H1 (cell line): ENCODE measurements at regions not wholly inside any gene's neighbourhood (a gene's known extent, or its start where the extent isn't known, plus 50 kb on each side); places are given as distances from the start of the nearest gene placed in this dataset.

Experiments used
- CTCF ChIA-PET: fragments of 300-600 bp; sonication (Branson Sonifier 250); formaldehyde crosslinking; loops from one replicate; lab custom pipeline; 2021; ENCODE audit not compliant: partially characterized antibody; lab: Charles Lee
- POLR2A ChIA-PET: fragments of 300-600 bp; sonication (Branson Sonifier 250); formaldehyde crosslinking; loops from one replicate; lab custom pipeline; 2021; ENCODE audit warnings: inconsistent platforms; ENCODE audit not compliant: partially characterized antibody; lab: Charles Lee
- DNase-seq, 2 experiments: peaks; one replicate each; pipeline versions ENCODE4 v3.0.0 to v3.0.0-alpha.2; 2010 to 2022; ENCODE audit warnings: low spot score in 2 of 2, low read depth in 1 of 2, mixed read lengths in 1 of 2
- FAIRE-seq: peaks from 2 replicates; lab custom pipeline; 2011; peaks lifted over from hg19 to GRCh38; lab: Jason Lieb, UNC
- H2AFZ ChIP-seq: 2 replicates; pipeline ENCODE4 v1.8.1; 2012; ENCODE audit warnings: low read length, inconsistent platforms
- H2AK5ac ChIP-seq: 2 replicates; pipeline ENCODE4 v1.6.1; 2013; ENCODE audit warnings: low read depth, low read length
- H2BK120ac ChIP-seq: replicated peaks from 2 replicates; pipeline ENCODE3; 2013; ENCODE audit warnings: low read depth, low read length, inconsistent platforms
- H2BK12ac ChIP-seq: 2 replicates; pipeline ENCODE4 v1.6.1; 2013; ENCODE audit warnings: low read depth, low read length
- H2BK15ac ChIP-seq: 2 replicates; pipeline ENCODE4 v1.6.1; 2013; ENCODE audit warnings: low read length
- H2BK20ac ChIP-seq: 2 replicates; pipeline ENCODE4 v1.6.1; 2013; ENCODE audit warnings: low read length
- H2BK5ac ChIP-seq: 2 replicates; pipeline ENCODE4 v1.6.1; 2013; ENCODE audit warnings: low read depth, low read length
- H3K14ac ChIP-seq: 2 replicates; pipeline ENCODE4 v1.6.1; 2013; ENCODE audit warnings: inconsistent platforms; ENCODE audit not compliant: insufficient read length
- H3K18ac ChIP-seq: 2 replicates; pipeline ENCODE4 v1.6.1; 2013; ENCODE audit warnings: low read length; ENCODE audit errors: extremely low read depth
- H3K23ac ChIP-seq: 2 replicates; pipeline ENCODE4 v1.6.1; 2013; ENCODE audit warnings: inconsistent platforms; ENCODE audit not compliant: insufficient read length
- H3K23me2 ChIP-seq: 2 replicates; pipeline ENCODE4 v1.6.1; 2013; ENCODE audit warnings: low read depth, low read length
- H3K27ac ChIP-seq: 2 replicates; pipeline ENCODE4 v1.6.1; 2011; ENCODE audit warnings: low read depth, low read length, inconsistent platforms
- H3K27me3 ChIP-seq, 4 experiments: replicated peaks in 1 of 4; 1 replicate in 1 of 4; 2 replicates in 3 of 4; pipeline versions ENCODE4 v1.6.1 to v1.8.1; 2011 to 2013; ENCODE audit warnings: low read length in 3 of 4, mild to moderate bottlenecking in 3 of 4, inconsistent platforms in 2 of 4, mixed read lengths in 2 of 4, moderate library complexity in 1 of 4; ENCODE audit not compliant: control insufficient read depth in 3 of 4, insufficient read depth in 3 of 4; ENCODE audit errors: extremely low read depth in 1 of 4
- H3K36me3 ChIP-seq, 4 experiments: 2 replicates each; pipeline versions ENCODE4 v1.6.1 to v1.8.1; 2011 to 2013; ENCODE audit warnings: mild to moderate bottlenecking in 4 of 4, low read length in 3 of 4, moderate library complexity in 2 of 4, control low read depth in 1 of 4, inconsistent platforms in 1 of 4; ENCODE audit not compliant: insufficient read depth in 4 of 4, control insufficient read depth in 2 of 4
- H3K4ac ChIP-seq: replicated peaks from 2 replicates; pipeline ENCODE3; 2013; ENCODE audit warnings: low read length, low read depth, mixed read lengths, inconsistent platforms; ENCODE audit not compliant: insufficient read length
- H3K4me1 ChIP-seq, 4 experiments: replicated peaks in 1 of 4; 1 replicate in 1 of 4; 2 replicates in 3 of 4; pipeline versions ENCODE4 v1.6.1 to v1.8.1; 2011 to 2013; ENCODE audit warnings: low read length in 3 of 4, inconsistent platforms in 2 of 4, mixed read lengths in 1 of 4; ENCODE audit not compliant: insufficient read depth in 4 of 4, control insufficient read depth in 3 of 4
- H3K4me2 ChIP-seq, 2 experiments: 2 replicates each; pipeline versions ENCODE4 v1.6.1 to v1.8.1; 2011 to 2013; ENCODE audit warnings: low read depth in 2 of 2, low read length in 2 of 2, control low read depth in 1 of 2, inconsistent platforms in 1 of 2, mild to moderate bottlenecking in 1 of 2; ENCODE audit not compliant: insufficient read depth in 1 of 2
- H3K4me3 ChIP-seq, 4 experiments: fragments of 200-600, 300-600 bp in 1 of 4; sonication (generic), shearing (Covaris generic), sonication (Bioruptor Twin) in 1 of 4; 2 replicates each; pipeline versions ENCODE4 v1.5.1 to v1.8.1; 2011 to 2016; ENCODE audit warnings: low read length in 4 of 4, low read depth in 3 of 4, control low read depth in 2 of 4, inconsistent platforms in 2 of 4, mild to moderate bottlenecking in 2 of 4, mixed read lengths in 1 of 4, moderate library complexity in 1 of 4; ENCODE audit not compliant: insufficient read depth in 2 of 4; ENCODE audit errors: extremely low read depth in 1 of 4
- H3K56ac ChIP-seq: replicated peaks from 2 replicates; pipeline ENCODE3; 2013; ENCODE audit warnings: low read depth, mild to moderate bottlenecking, mixed read lengths, low read length, inconsistent platforms; ENCODE audit not compliant: insufficient read length
- H3K79me1 ChIP-seq: 2 replicates; pipeline ENCODE4 v1.6.1; 2013; ENCODE audit warnings: low read depth, low read length, control low read depth
- H3K79me2 ChIP-seq, 2 experiments: 2 replicates each; pipeline versions ENCODE4 v1.6.1 to v1.8.1; 2012 to 2013; ENCODE audit warnings: low read length in 2 of 2, mild to moderate bottlenecking in 2 of 2, inconsistent platforms in 1 of 2; ENCODE audit not compliant: insufficient read depth in 2 of 2, control insufficient read depth in 1 of 2
- H3K9ac ChIP-seq, 4 experiments: replicated peaks in 1 of 4; 1 replicate in 1 of 4; 2 replicates in 3 of 4; pipeline versions ENCODE4 v1.6.1 to v1.8.1; 2011 to 2013; ENCODE audit warnings: low read depth in 3 of 4, low read length in 3 of 4, control low read depth in 2 of 4, mild to moderate bottlenecking in 2 of 4, moderate library complexity in 2 of 4, inconsistent platforms in 1 of 4; ENCODE audit errors: extremely low read depth in 1 of 4
- H3K9me3 ChIP-seq, 2 experiments: 2 replicates each; pipeline versions ENCODE4 v1.6.1 to v1.8.1; 2012 to 2013; ENCODE audit warnings: mild to moderate bottlenecking in 2 of 2, moderate library complexity in 2 of 2, control low read depth in 1 of 2, inconsistent platforms in 1 of 2, low read depth in 1 of 2, low read length in 1 of 2, mixed read lengths in 1 of 2; ENCODE audit not compliant: insufficient read depth in 2 of 2
- H4K20me1 ChIP-seq, 2 experiments: replicated peaks in 1 of 2; 2 replicates each; pipeline versions ENCODE3 to v1.8.1; 2011 to 2013; ENCODE audit warnings: inconsistent platforms in 2 of 2, low read length in 2 of 2, mild to moderate bottlenecking in 1 of 2; ENCODE audit not compliant: insufficient read depth in 2 of 2, control insufficient read depth in 1 of 2
- H4K5ac ChIP-seq: 2 replicates; pipeline ENCODE4 v1.6.1; 2013; ENCODE audit warnings: low read length, low read depth, mixed read lengths, inconsistent platforms; ENCODE audit not compliant: insufficient read length
- H4K8ac ChIP-seq: 2 replicates; pipeline ENCODE4 v1.8.0; 2013; ENCODE audit warnings: mild to moderate bottlenecking, moderate library complexity, low read length, inconsistent platforms; ENCODE audit not compliant: insufficient read depth; ENCODE audit errors: extremely low read depth
- H4K91ac ChIP-seq: replicated peaks from 2 replicates; pipeline ENCODE3; 2013; ENCODE audit warnings: low read length, mixed read lengths, inconsistent platforms; ENCODE audit not compliant: insufficient read length
- ATF2 ChIP-seq: IDR thresholded peaks from 2 replicates; pipeline ENCODE4 v1.6.1; 2012; ENCODE audit warnings: low read length, inconsistent platforms
- BACH1 ChIP-seq: IDR thresholded peaks from 2 replicates; pipeline ENCODE4 v1.6.1; 2012; ENCODE audit warnings: low read length, improper control_type of control experiment
- CBX8 ChIP-seq: fragments of 300-800, 300-1000 bp; sonication (generic); IDR thresholded peaks from 2 replicates; pipeline ENCODE4 v1.7.1; 2016; ENCODE audit warnings: low read depth, low read length, borderline replicate concordance
- CTBP2 ChIP-seq: IDR thresholded peaks from 2 replicates; pipeline ENCODE4 v1.7.0; 2011; ENCODE audit warnings: borderline replicate concordance, mild to moderate bottlenecking, moderate library complexity, mixed read lengths, low read length; ENCODE audit not compliant: insufficient read depth, insufficient read length
- JUND ChIP-seq: IDR thresholded peaks from 2 replicates; pipeline ENCODE4 v1.6.1; 2011; ENCODE audit warnings: mild to moderate bottlenecking, improper control_type of control experiment, low read length
- KDM4A ChIP-seq: IDR thresholded peaks from one replicate; pipeline ENCODE4 v1.7.1; 2012; ENCODE audit warnings: low read depth, mild to moderate bottlenecking, moderate library complexity, low read length, inconsistent platforms; ENCODE audit not compliant: severe bottlenecking
- NANOG ChIP-seq: IDR thresholded peaks from 2 replicates; pipeline ENCODE4 v1.6.1; 2011; ENCODE audit warnings: low read length, low read depth, mild to moderate bottlenecking, inconsistent platforms; ENCODE audit not compliant: insufficient read depth, poor library complexity, severe bottlenecking
- POLR2A ChIP-seq, 2 experiments: IDR thresholded peaks; 1 replicate in 1 of 2; 2 replicates in 1 of 2; pipeline ENCODE4 v1.6.1; 2011; ENCODE audit warnings: low read depth in 2 of 2, low read length in 2 of 2, mild to moderate bottlenecking in 2 of 2; ENCODE audit errors: control extremely low read depth in 1 of 2
- SIX5 ChIP-seq: IDR thresholded peaks from 2 replicates; pipeline ENCODE4 v1.6.1; 2011; ENCODE audit warnings: mild to moderate bottlenecking, low read depth, low read length
- TCF12 ChIP-seq: IDR thresholded peaks from 2 replicates; pipeline ENCODE4 v1.6.1; 2011; ENCODE audit warnings: low read depth, mild to moderate bottlenecking, low read length
- WGBS, 2 experiments: shearing (Covaris generic) in 1 of 2; methylation state at CpG; one replicate each; pipeline versions ENCODE4 v1.1.6 to v1.1.7; 2013 to 2015; ENCODE audit warnings: low lambda C conversion rate in 2 of 2, mixed read lengths in 2 of 2, inconsistent platforms in 1 of 2, low coverage in 1 of 2, missing lambda C conversion rate in 1 of 2; ENCODE audit not compliant: insufficient replicate concordance in 2 of 2, insufficient coverage in 1 of 2, insufficient read length in 1 of 2; ENCODE audit errors: extremely low coverage in 1 of 2, missing lambda C conversion rate in 1 of 2; 5-methylcytosine and 5-hydroxymethylcytosine counted together

- Histone ChIP-seq H2BK15ac (no peak overlapping the region), H3K4me3 (no peak overlapping the region), H3K23me2 (no peaks in the 10 kb centered on the region), H2AFZ (no peak overlapping the region), H4K5ac (no peak overlapping the region), H3K27ac (no peak overlapping the region), H2BK20ac (no peak overlapping the region), H2AK5ac (no peak overlapping the region), H3K9ac (no peak overlapping the region), H4K20me1 (no peaks in the 10 kb centered on the region), H2BK120ac (no peak overlapping the region), H3K4ac (no peak overlapping the region), H4K91ac (no peak overlapping the region), H3K79me2 (no peaks in the 10 kb centered on the region), H3K14ac (no peak overlapping the region), H2BK12ac (no peak overlapping the region), H3K18ac (no peak overlapping the region), H3K36me3 (no peaks in the 10 kb centered on the region), H3K4me2 (no peak overlapping the region), H3K9me3 (peaks cover 84 to 96% of the 10 kb centered on the region in 2 experiments), H3K56ac (no peak overlapping the region), H2BK5ac (no peak overlapping the region), H3K4me1 (no peaks in the 10 kb centered on the region), H3K23ac (no peak overlapping the region), H4K8ac (no peak overlapping the region), H3K79me1 (no peaks in the 10 kb centered on the region), H3K27me3 (no peaks in the 10 kb centered on the region)
- ChIA-PET POLR2A (no interaction called here), CTCF (no interaction called here)
- FAIRE-seq: no peak
- no peak for DNase-seq
- WGBS, 2 experiments: 45% methylated on average over 3 of the region's 3 CpGs; no CpG with 5 or more reads in 1 of the 2 experiments
- no peak for TF ChIP-seq CBX8
- TF ChIP-seq NANOG: no peak
- no peak for TF ChIP-seq CTBP2
- no peak for TF ChIP-seq TCF12
- no peak for TF ChIP-seq ATF2
- no peak for TF ChIP-seq KDM4A
- no peak for TF ChIP-seq SIX5
- no peak for TF ChIP-seq JUND
- TF ChIP-seq BACH1: no peak
- no peak for TF ChIP-seq POLR2A (IDR thresholded peaks at IDR 0.05; ENCODE audit: control extremely low read depth in 1 of 2, low read depth in 2 of 2, low read length in 2 of 2)
Measured at GRCh38 chr22:47437636-47438035, 675.2 kb downstream of the TBC1D22A start.
